C1 segment of cervical spinal cord (tissue), 14 donors: ENCODE measurements at regions not wholly inside any gene's neighbourhood (a gene's known extent, or its start where the extent isn't known, plus 50 kb on each side); places are given as distances from the start of the nearest gene placed in this dataset.
A peak's percentile ranks its signal among the peaks of the same experiment; 100 is the strongest.

Experiments used
- DNase-seq, 14 donors: peaks; one replicate each; lab custom pipeline; 2025; lab: John Stamatoyannopoulos, UW

DNA sequence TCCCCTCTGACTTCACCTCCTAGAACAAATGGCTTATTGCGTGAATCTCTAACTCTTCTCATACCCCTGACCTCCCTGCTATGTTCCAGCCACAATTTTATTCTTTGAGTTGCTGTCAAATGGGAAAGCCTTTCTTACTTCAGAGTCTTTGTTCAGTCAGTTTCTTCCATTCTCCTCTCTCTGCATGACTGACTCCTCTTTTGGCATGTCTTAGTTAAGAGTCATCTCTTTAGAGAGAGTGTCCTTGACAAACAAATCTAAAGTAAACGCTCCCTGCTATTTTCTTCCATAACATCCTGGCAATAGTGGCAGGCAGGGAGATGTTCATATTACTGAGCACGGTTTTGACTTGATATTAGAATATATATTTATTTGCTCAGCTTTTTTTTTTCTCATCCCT lies 170.7 kb upstream of the ERBB4 start:
- DNase-seq, result no peak

DNA sequence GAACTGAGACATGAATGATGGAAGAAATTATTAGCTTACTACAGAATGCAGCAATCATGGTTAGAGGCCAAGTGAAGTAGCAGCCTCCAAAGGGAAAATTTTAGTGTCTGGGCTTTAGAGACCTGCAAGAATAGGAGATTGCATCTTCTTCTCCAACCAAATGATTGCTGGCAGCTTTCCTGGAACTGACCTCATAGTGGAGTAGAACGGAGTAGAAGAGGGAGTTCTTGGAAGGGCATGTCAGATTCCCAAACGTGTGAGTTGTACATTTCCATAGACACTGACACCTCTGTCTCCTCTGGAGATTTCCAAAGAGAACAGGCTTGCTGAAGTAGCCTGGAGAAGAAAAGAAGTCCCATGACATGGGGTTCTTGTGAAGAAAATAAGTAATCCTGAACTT lies 169.8 kb upstream of the ERBB4 start:
- peak in 1 of 14 donors; percentile 12 for DNase-seq

DNA sequence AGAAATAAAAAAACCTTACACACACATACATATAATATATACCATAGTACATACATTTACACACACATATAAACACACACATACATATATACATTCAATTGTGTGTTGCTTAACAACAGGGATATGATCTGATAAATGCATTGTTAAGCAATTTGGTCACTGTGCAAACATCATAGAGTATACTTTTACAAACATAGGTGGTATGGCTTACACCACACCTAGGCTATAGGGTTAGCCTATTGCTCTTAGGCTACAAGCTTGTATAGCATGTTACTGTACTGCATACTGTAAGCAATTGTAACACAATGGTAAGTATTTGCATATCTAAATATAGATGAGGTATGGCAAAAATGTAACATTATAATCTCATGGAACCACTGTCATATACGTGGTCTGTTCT lies 156.8 kb upstream of the ERBB4 start:
- DNase-seq, result no peak

DNA sequence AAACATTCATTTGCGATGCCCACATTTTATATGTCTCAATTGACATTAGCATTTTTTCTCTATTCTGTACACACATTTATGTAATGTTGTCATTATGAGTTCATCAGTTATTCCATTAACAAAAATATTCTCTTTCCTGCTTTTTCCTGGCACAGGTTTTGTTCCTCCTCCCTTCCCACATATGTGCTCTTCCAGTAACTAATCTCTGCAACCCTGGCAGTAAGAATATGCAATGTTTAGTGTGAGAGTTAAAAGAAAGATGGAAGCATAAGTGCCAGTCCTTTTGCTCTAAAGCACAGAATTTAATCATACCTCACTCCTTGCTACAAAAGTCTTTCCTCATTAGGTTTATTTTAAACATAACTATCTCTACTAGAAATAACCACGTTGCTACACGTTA lies 155.8 kb upstream of the ERBB4 start:
- DNase-seq, result no peak

DNA sequence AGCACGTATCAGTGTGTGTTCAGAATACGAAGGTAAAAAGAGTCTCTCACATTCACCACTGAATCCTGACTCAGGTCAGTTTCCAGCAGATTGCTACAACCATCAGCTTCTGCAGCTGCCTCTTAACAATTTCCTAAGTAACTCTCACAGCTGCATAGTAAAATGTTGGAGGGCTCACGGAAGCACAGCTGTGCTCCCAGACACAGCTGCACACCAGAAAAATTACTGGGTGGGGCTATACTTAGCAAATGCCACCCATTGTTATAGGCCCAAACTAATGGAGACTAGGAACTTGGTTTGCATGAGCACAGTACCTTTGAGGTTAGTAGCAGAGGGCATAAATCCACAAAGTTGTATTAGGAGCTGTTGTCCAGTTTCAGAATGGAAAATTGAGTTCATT lies 153.9 kb upstream of the ERBB4 start:
- DNase-seq, result no peak

DNA sequence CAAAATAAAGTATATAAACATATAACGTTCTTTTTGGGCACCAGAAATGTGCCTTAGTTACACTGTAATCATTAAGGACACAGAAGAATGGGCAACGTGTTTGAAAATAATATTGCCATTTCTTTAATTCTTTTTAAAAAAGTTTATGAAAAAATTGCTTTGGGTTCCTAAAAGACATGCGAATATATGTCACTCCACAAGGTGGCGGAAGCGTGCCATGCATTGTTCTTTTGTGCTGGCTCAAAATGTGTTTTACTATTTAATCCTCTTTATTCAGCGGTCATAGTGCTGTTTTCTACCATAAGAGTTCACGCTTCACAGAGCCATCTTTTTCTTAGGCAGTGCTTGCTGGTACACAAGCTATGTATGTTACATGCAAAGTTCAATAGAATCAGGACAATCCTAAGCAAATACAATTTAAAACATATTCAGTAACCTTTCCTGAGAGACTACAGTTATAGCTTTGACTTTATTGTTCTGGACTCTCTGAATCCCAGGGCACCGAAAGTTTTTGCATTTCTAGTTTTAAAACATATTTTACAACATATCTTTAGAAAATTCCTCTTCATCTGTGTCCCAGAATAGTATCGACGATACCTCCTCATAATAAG lies 147.8 kb upstream of the ERBB4 start:
- DNase-seq, result peak in 9 of 14 donors; percentile 0 to 34 (median 9)

DNA sequence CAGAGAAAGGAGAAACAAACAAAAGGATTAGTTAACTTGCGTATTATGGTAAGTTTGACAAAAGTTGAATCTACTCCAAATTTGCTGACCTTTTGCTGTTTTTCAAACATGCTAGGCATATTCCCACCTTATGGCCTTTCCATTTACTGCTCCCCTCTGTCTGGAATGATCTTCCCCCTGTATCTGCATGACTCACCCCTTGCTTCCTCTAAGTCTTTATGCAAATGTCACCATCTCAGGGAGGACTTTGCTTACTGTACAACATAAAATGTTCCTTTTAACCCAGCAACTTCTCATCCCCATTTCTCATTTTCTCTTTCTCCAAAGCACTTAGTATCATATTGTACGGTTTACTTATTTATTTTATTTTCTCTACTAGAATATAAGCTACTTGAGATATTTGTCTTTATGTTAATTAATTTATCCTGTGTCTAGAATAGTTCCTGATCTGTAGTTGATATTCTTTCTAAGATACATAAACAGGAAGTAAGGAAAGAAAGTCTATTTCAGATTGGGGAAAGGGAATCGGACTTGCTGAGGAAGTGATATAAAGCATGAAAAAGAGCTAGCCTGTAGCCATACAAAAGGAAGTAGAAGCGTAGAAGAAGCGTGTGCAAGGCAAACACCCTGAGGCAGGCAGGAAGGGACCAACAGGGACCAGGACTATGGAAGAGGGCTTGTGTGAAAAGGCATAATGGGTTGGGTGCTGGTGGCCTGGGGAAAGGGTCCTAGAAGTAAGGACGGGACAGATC lies 144.9 kb upstream of the ERBB4 start:
- no peak for DNase-seq

DNA sequence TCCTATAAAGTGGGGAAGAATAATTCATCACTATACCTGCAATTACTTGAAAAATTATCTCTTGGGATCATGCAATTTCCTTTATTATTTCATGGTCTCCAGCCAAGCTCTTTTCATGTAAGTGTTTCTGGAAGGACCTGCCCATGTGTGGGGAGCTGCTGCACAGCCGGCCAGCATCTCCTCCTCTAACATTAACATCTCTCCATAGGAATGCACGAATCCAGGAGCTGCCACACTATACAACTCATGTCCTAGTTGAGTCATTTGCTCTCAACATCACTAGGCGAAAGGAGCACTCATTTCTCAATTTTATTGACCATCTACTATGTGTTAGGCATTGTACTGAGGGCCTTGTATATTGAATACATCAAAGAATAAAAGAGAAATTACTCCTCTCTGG lies 144.3 kb upstream of the ERBB4 start:
- no peak for DNase-seq

DNA sequence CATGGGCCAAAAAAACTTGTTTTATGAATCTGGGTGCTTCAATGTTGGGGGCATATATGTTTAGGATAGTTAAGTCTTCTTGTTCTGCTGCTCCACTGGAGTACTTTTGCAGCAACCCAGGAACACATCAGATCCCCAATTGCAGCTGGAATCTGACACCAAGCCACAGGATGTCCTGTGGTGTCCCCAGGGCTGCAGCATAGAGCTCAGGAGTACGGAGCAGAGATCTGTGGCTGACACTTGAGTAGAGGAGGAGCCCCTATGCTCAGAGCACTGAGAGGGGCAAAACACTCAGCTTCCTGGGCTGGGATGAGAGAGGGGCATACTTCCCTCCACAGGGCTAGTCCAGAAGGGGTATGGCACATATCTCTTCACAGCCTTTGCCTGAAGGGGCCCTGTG lies 138.9 kb upstream of the ERBB4 start:
- no peak for DNase-seq

DNA sequence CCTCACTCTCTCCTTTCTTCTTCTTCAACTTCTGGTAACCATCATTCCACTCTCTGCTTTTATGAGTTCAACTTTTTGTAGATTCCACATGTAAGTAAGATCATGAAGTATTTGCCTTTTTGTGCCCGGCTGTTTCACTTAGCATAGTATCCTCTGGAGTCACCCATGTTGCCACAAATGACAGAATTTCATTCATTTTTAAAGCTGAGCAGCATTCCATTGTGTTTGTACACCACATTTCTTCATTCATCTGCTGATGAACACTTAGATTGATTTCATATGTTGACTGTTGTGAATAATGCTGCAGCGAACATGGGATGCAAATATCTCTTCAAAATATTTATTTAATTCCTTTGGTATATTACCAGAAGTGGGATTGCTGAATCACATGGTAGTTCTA lies 133.6 kb upstream of the ERBB4 start:
- no peak for DNase-seq

DNA sequence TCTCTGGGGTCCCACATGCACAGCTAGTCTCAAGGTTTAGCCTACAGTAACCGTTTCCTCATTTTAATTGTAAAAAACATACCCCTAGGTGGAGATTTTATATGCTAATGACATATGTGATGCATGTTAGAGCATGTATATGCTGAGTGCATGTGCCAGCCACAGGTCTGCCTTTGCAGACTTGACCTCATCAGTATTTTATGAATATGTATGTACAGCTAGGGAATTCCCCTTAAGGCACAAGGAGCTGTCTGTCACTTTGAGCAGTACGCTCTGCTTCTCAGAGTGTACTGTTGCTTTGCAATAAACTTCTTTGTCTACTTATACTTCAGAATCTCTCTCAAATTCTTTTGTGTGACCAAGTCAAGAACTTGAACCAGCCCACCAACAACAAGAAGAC lies 131.2 kb upstream of the ERBB4 start:
- DNase-seq, result no peak

DNA sequence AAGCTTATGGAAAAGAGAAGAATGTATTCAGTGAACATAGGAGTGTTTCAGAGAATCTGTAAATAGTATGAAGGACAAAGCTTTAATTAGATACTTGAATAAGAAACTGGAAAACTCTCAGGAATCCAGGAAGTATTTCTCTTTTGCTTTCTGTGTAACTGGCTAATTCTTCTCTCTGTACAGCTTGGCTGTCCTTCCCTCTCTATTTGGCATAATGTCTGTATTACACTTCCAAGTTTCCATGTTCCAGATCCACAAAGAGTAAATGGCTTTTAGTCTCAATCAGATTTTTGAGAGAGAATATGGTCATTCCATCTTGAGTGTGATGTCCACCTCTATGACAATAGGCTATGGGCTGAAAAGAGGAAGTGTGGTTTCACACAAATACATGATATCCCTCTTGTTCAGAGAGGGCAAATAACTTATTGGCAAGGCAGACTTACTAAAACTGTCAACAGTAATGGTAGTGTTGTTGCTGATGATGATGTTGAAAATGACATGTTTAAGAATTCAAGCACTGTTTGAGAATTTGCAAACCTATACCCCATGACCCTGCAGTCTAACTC lies 129.2 kb upstream of the ERBB4 start:
- no peak for DNase-seq

DNA sequence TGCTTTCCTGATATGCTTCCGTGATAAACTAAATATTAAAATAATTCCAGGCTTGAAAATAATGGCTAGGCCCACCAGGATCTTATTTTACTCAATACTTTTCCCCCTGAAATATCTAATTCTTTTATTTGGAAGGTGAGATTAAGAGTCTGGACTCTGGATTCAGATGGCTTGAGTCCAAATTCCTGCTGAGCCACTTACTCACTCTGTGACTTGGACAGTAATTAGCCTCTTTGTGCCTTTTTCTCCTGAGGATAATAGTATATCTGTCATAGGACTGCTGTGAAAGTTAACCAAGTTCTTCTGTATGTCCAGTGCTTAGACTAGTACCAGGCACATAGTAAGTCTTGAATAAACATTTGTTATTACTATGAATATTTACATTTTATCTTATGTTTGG lies 127.3 kb upstream of the ERBB4 start:
- no peak for DNase-seq

DNA sequence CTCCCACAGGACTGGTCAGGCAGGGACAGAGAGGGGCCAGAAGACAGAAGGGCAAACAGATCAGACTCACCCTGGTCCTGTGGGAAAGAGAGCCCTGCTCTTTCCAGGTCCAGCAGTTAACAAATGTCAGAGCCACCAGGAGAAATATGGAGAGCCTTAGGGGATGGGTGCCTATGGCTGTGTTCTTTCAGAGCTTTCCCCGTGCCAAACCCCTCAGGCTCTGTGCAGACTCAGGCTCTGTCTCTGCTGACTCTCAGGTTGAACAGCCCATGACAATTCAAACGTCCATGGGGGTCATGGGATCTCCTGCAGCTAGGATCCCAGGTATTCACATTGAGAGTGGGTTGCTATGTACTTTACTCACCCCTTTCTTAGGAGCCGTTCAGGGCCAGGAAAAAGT lies 120.8 kb upstream of the ERBB4 start:
- DNase-seq, result no peak

DNA sequence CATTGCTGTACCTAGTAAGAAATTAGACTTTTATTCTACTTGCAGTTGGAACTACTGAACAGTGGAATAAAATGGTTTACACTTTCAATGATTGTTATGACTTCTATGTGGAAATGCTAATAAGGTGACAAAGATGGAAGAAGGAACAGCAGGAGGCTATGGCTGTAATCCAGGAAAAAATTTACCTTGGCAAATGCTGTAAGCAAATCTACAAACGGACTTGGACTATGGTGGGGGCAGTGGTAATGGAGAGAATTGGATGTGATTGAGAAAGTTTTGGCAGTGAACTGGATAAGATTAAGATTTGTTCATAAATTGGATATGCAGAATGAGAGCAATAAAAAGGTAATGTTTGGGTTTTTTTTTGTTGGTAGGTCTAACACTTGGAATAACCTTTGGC lies 111.0 kb upstream of the ERBB4 start:
- DNase-seq, result no peak

DNA sequence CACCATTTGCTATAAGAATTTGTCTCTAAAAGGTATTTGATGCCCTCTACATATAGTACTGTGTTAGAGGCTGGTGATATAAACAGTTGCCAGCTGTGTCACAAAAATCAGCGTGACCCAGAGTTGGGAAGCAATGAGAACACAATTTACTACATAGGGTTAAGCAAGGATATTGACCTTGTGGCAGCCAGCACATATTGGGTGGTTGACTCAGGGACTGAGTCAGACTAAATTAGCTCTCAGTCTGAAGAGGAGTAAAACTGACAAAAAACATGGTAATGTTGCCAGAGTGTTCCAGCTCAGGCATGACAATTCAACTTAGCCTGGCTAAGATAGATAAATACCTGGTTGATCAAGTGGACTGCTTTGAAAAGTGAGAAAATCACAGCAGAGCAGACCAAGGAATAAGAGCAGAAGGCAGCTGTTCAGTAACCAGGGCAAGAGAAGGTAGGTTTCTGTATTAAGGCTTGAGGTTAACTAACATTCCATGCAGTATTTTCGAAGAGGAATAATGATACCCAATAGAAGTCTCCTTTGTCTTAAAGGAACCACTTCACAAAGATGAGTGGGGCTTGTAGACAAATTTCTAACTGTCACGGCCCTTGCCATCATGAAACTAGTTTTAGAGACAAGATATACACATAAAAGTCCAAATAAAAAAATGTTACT lies 108.2 kb upstream of the ERBB4 start:
- peak in 1 of 14 donors; percentile 0 for DNase-seq

DNA sequence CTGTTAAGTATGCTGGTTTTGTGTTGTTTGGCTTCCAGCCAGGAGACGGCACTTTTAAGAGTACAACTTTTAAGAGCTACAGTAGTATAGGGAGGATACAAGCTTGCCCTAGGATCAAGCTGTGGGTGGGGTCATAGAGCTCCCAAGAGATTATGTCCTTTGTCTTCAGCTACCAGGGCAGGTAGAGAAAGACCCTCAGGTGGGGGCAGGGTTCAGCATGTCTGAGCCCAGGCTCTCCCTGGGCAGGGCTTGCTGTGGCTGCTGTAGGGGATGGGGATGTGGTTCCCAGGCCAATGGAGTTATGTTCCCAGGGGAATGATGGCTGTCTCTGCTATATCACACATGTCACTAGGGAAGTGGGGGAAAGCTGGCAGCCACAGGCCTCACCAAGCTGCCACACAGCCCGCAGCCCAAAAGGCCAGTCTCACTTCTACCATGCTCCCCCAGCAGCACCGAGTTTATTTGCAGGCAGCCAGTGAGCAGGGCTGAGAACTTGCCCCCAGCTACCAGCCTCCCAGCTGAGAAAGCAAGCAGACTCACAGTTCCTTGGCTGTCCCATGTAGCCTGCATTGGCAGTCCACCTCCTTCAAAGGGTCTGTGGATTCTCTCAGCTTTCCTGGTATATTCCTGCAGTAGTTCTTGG lies 105.7 kb upstream of the ERBB4 start:
- no peak for DNase-seq

DNA sequence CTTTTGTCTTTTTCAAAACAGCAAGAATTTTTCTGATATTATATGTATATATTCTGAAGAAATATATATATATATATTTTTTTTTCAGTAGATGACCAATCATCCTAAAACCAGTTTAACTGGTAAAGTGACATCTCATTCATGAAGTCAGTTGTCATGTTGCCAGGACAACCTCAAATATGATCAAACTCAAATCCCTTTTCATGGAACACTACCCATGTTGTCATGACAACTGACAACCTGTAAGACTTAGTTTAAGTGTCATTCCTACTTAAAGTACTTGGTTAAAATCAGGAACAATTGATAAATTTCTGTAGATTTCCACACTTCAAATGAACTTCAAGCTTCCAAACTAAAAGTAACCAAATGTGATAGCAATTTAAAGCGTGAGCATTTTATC lies 101.8 kb upstream of the ERBB4 start:
- no peak for DNase-seq

DNA sequence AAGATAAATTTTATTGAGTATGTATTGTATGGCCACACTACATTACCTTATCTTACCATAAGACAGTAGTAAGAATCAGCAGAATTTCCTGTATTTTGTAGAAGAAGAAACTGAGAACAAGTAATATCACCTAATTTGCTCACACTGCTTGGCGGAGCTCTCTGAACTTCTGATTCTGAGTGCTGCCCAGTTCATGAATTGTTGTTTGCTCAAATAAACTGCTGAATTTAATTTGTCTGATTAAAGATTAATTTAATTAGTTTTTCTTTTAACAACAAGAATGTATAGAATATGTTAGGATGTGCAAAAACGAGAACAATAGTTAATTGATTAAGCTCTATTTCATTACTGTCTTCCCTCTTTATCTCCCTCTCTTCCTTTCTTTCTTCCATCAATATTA lies 100.1 kb upstream of the ERBB4 start:
- no peak for DNase-seq

DNA sequence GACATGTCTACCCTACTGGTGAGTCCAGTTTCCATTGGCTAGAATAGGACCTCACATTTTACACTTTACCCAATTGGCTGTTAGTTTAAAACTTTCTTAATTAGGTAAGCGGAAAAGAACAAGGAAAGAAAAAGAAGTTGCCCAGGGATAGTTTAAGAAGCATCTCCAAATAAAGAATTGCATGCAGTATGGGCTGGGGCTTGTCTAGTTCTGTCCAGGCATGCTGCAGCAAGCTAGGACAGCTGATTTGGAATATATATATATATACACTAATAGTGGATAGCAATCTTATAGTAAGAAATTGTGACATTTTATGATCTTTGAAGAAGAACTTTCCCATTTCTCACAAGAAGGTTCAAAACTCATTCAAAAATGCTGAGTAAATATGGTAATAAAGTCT lies 90.0 kb upstream of the ERBB4 start:
- no peak for DNase-seq

DNA sequence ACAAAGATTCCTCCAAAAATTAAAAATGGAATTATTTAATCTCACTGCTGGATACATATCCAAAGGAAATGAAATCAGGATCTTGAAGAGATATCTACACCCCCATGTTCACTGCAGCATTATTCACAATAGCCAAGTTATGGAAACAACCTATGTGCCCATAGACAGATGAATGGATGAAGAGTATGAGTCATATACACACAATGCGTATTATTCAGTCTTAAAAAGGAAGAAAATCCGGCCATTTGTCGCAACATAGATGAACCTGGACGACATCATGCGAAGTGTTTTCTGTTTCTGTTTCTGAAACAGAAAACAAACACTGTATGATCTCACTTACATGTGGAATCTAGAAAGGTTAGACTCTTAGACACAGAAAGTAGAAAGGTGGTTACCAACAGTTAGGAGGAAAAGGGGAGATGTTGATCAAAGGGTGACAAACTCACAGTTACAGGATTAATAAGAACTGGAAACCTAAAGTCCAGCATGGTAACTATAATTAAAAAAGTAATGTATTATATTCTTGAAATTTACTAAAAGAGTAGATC lies 87.8 kb upstream of the ERBB4 start:
- DNase-seq, result no peak

DNA sequence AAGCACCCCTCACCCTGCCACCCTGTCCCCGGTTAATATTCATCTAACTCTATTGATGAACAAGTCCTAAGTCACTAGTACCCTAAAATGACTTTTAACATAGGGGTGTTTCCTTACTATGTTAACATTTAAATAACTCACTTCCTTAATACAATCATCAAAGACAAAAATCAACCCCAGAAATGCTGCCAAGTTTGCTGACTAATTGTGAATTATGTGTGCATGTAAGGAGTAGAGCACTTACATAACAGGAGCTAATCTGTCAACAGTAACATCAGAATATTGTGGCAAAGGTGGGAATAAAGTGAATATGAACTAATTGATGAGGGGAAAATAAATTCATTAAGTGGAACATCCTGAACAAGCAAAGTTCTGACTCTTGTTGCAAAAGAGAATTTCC lies 81.4 kb upstream of the ERBB4 start:
- no peak for DNase-seq
